GM23248 (cell line): ENCODE measurements at regions not wholly inside any gene's neighbourhood (a gene's known extent, or its start where the extent isn't known, plus 50 kb on each side); places are given as distances from the start of the nearest gene placed in this dataset.

Source experiments
- EZH2 ChIP-seq: fragments of 200-600 bp; sonication (generic); IDR thresholded peaks from 2 replicates; pipeline ENCODE4 v1.6.1; 2018; ENCODE audit warnings: antibody characterized with exemption, mild to moderate bottlenecking; ENCODE audit not compliant: insufficient read depth, poor library complexity, severe bottlenecking
- EZH2phosphoT487 ChIP-seq: fragments of 200-600 bp; sonication (generic); IDR thresholded peaks from 2 replicates; pipeline ENCODE4 v1.6.1; 2018; ENCODE audit warnings: antibody characterized with exemption, moderate library complexity, mild to moderate bottlenecking, low read depth; ENCODE audit not compliant: insufficient read depth

GRCh38 chr9:118650417-118650816, 718.8 kb downstream of the BRINP1 start:
- TF ChIP-seq EZH2, result no peak
- no peak for TF ChIP-seq EZH2phosphoT487
